Mesothelial cell of epicardium (in vitro differentiated cells): ENCODE measurements at regions not wholly inside any gene's neighbourhood (a gene's known extent, or its start where the extent isn't known, plus 50 kb on each side); places are given as distances from the start of the nearest gene placed in this dataset.

Experiments used
- DNase-seq, 2 experiments: peaks; one replicate each; pipeline ENCODE4 v3.0.0; 2021; ENCODE audit warnings: low spot score in 2 of 2; ENCODE audit not compliant: unreplicated experiment in 2 of 2
- H3K27ac Mint-ChIP-seq: 2 replicates; pipeline ENCODE4 v1.8.0; 2021; ENCODE audit warnings: mixed read lengths
- H3K27me3 Mint-ChIP-seq: 2 replicates; pipeline ENCODE4 v1.8.0; 2021; ENCODE audit warnings: low read depth, mixed read lengths
- H3K36me3 Mint-ChIP-seq: 2 replicates; pipeline ENCODE4 v1.8.0; 2021; ENCODE audit warnings: mixed read lengths
- H3K4me1 Mint-ChIP-seq: 2 replicates; pipeline ENCODE4 v1.8.0; 2021; ENCODE audit warnings: mixed read lengths
- H3K4me3 Mint-ChIP-seq: 2 replicates; pipeline ENCODE4 v1.8.0; 2021; ENCODE audit warnings: mild to moderate bottlenecking, moderate library complexity, mixed read lengths
- H3K9me3 Mint-ChIP-seq: 2 replicates; pipeline ENCODE4 v1.8.0; 2021; ENCODE audit warnings: mixed read lengths
- TF ChIP-seq, protein P1 (sequence below): fragments of 200-600 bp; sonication (generic); IDR thresholded peaks from one replicate; pipeline ENCODE4 v1.5.0; 2021; ENCODE audit warnings: antibody characterized with exemption; ENCODE audit not compliant: unreplicated experiment

DNA sequence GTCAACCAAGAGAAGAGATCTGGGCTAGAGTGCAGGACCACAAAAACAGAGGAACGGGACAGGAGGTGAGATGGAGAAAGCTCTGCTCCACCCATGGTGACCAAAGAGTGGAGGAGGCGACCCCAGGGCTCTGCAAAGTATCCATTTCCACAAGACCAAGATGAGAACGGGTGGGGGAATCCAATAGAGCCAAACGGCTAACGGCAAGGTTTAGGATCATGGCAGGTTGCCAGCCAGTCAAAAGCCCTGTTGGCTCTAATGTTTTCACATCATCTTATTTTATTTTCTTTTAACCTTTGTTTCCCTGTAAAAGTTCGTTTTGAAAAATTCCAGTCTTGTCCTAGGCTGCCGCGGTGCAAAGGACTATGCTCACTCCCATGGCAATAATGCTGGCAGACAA is 52.1 kb upstream of the CHST1 start:
- H3K4me3 Mint-ChIP-seq = no peak overlapping the region
- no peaks in the 10 kb centered on the region for H3K9me3 Mint-ChIP-seq
- no peak for DNase-seq
- peaks cover 3% of the 10 kb centered on the region for H3K4me1 Mint-ChIP-seq
- H3K27me3 Mint-ChIP-seq = peaks cover 11% of the 10 kb centered on the region
- H3K27ac Mint-ChIP-seq = no peak overlapping the region
- TF ChIP-seq, protein P1, sequence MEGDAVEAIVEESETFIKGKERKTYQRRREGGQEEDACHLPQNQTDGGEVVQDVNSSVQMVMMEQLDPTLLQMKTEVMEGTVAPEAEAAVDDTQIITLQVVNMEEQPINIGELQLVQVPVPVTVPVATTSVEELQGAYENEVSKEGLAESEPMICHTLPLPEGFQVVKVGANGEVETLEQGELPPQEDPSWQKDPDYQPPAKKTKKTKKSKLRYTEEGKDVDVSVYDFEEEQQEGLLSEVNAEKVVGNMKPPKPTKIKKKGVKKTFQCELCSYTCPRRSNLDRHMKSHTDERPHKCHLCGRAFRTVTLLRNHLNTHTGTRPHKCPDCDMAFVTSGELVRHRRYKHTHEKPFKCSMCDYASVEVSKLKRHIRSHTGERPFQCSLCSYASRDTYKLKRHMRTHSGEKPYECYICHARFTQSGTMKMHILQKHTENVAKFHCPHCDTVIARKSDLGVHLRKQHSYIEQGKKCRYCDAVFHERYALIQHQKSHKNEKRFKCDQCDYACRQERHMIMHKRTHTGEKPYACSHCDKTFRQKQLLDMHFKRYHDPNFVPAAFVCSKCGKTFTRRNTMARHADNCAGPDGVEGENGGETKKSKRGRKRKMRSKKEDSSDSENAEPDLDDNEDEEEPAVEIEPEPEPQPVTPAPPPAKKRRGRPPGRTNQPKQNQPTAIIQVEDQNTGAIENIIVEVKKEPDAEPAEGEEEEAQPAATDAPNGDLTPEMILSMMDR = no peak
- no peaks in the 10 kb centered on the region for H3K36me3 Mint-ChIP-seq

DNA sequence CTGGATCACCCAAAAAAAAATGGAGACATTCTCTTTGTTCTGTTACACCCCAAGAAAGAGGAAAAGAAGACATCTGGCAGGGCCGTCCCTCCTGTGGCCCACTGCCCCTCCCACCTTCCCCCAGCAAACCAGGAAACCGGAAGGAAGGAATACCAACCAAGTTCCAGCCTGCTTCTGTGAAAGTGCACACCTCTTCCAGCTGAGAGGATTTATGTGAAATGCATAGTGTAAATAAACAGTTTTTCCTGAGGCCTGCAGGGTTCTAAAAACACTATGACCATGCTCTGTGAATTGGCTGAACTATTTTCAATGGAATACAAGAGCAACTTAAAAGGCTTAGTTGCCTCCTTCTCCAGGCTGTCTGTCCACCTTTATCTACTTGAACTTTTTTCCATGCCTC is 50.0 kb upstream of the CHST1 start:
- TF ChIP-seq, protein P1 = no peak
- DNase-seq = no peak
- H3K9me3 Mint-ChIP-seq = no peaks in the 10 kb centered on the region
- peaks cover 3% of the 10 kb centered on the region for H3K4me1 Mint-ChIP-seq
- peaks cover 21% of the 10 kb centered on the region for H3K27me3 Mint-ChIP-seq
- no peaks in the 10 kb centered on the region for H3K36me3 Mint-ChIP-seq
- no peak overlapping the region for H3K27ac Mint-ChIP-seq
- H3K4me3 Mint-ChIP-seq = no peak overlapping the region
